NOMO-1 treated with DMSO at 0.1 percent for 48 hours (cell line): ENCODE measurements at regions not wholly inside any gene's neighbourhood (a gene's known extent, or its start where the extent isn't known, plus 50 kb on each side); places are given as distances from the start of the nearest gene placed in this dataset.

Experiments
- DNase-seq: peaks from one replicate; lab custom pipeline; 2025; ENCODE audit not compliant: unreplicated experiment; lab: John Stamatoyannopoulos, UW

GRCh38 chr1:18010945-18011344, 96.7 kb upstream of the IGSF21 start:
- no peak for DNase-seq

GRCh38 chr1:18011703-18012102, 95.9 kb upstream of the IGSF21 start:
- no peak for DNase-seq

- no peak for DNase-seq
Observed at GRCh38 chr1:18012686-18013085, 94.9 kb upstream of the IGSF21 start.

- DNase-seq = no peak
Observed at GRCh38 chr1:18013216-18013615, 94.4 kb upstream of the IGSF21 start.

DNA sequence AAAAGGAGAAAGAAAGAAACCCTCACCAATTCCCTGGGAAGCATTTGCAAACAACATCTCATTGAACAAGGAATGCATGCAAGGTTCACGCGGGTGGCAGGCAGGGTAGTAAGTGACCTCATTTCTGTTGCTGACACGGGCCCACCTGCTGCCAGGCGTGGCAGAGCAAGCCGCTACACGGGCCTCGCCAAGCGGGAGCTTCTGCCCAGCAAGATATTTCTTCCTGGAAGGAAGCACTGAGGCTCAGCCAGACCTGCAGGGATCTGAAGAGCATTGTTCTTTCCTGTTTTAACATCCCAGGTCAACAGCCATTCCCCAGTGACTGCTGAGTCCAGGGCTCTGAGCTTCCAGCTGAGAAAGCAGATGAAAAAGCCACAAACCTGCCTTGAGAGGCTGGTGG, 91.9 kb upstream of the IGSF21 start:
- no peak for DNase-seq

- no peak for DNase-seq
Observed at GRCh38 chr1:18018366-18018765, 89.2 kb upstream of the IGSF21 start.

DNA sequence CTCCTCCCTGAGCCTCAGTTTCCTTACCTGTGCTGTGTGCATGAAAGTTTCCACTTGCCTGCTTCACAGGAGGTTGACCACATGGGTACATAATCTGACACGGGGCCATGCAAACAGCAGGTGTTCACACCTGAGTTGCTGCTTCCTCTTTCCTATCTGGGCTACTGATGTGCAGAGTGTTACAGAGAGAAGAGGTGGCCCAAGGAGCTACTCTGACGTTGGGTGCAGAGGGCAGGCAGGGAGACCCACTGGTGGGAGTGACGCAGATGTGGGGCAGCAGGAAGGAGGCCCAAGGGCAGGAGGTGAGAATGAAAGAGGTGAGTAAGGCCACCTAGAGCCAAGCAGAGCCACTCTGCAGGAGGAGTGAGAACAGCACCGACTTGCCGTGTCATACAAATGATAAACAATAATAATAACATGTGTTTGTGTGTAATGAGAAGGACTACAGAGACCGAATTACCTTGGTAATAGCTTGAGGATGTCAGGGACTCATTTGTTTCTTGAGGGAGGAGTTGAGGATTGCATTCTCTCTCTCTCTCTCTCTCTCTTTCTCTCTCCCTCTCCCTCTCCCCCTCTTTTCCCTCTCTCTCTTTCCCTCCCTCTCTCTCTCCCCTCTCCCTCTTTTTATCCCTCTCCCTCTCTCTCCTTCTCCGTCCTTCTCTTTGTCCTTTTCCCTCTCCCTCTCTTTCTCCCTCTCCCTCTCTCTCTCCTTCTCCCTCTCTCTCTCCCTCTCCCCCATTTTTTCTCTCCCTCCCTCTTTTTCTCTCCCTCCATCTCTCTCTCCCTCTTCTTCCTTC, 87.4 kb upstream of the IGSF21 start:
- DNase-seq = no peak

GRCh38 chr1:18021242-18021641, 86.4 kb upstream of the IGSF21 start:
- DNase-seq = no peak

GRCh38 chr1:18032172-18032859, 75.3 kb upstream of the IGSF21 start:
- no peak for DNase-seq

DNA sequence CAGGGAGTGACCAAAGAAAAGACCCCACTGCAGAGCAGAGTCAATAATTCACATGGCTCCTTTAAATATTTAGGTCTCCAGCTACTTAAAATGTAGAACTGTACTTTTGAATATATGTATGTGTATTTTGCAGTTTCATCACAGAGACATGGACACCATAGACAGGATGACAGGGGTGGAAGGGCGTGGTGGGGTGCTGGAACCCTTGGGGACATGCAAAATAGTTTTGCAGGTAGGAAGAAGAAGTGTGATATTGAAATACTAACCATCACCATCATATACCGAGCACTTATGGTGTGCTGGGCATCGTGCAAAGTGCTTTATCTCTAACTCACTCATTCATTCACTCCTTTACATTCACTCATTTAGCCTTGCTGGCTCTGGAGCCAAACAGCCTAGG, 72.5 kb upstream of the IGSF21 start:
- DNase-seq = no peak

DNA sequence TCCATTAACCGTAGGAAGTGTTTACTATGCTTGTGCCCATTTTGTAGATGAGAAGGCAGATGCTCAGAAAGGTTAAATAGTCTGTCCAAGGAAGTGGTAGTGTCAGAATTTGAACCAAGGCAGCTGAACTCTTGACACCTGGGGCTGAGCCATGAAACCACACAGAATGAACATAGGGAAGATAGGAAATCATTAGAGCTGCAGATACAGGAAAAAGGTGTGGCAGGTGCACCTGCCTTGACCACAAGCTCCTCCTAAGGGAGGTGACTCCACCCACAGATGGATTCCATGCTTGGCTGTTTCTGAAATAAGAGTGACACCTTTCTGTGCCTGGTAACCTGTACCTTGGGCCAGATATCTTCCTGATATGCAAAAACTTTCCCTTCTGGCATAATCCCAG, 69.9 kb upstream of the IGSF21 start:
- DNase-seq = no peak

DNA sequence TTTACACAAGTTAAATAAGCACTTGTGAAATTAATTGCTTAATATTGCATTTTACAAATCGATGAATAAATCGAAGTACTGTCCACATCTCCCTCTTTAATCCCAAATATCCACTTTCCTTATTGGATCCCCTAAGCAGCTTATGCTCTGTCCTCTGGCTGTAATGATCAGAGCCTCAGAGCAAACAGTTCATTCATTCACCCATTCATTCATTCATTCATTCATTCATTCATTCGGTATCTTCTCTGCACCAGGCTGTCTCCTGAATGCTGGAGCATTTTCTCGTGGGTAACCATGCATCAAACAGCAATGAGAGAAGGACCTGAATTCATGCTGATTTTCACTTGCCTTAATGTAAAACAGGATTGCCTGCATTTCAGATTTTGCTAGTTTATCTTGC, 69.5 kb upstream of the IGSF21 start:
- DNase-seq = no peak

GRCh38 chr1:18039102-18039501, 68.5 kb upstream of the IGSF21 start:
- DNase-seq = no peak

DNA sequence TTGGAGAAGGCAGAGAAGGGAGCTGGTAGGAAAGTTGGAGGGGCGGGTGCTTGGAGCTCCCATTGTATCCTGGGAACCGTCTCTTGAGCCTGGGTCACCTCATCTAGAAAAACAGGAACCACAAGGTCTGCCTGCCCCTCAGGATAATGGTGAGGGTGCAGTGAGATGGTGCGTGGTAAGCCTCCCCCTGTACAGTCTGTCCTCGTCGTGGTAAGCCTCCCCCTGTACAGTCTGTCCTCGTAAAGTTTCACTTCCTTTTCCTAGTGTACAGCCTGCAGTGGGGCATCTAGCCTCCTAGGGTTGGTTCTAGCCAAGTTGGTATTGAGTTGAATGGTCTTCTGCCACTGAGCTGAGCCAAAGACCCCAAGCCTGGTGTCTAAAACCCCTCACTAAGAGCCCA, 66.5 kb upstream of the IGSF21 start:
- DNase-seq = peak; percentile 48

GRCh38 chr1:18041685-18042355, 65.8 kb upstream of the IGSF21 start:
- DNase-seq = no peak

- no peak for DNase-seq
Observed at GRCh38 chr1:18043871-18044270, 63.7 kb upstream of the IGSF21 start.

DNA sequence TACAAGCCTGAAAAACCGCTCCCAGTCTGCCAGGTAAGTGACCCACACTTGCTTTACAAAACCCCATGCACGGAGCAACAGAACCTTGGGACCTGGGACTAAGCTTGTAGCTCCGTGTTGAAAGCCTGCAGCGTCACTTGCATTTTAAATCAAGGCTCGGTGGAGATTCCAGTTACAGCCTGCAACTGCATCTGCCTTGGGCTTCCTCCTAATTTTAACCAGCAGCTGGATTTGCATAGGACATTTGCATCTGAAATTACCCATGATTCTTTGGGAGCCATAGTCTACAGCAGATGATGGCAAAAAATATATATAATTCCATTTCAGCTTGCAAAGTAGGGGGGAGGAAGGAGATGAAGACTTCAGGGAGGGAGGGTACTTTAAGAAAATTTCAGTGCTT, 62.4 kb upstream of the IGSF21 start:
- no peak for DNase-seq

- DNase-seq = no peak
Observed at GRCh38 chr1:18045621-18046020, 62.0 kb upstream of the IGSF21 start.

DNA sequence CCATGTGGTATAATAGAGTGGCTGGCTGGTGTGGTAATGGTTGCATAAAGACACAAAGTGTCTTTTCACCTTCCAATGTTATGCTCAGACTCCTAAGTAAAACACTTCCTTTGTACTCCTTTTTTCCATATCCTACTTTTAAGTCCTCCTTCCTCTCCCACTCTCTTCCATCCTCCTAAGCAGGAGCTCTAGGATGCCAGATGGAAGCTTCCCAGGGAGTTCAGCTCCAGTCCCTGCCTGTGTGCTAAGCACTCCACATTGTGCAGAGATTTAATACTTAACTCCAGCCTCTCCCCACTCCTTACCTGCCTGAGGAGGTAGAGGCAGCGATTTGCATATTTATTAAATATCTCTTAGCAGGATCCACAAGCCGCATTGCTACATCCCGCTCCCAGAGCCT, 60.5 kb upstream of the IGSF21 start:
- DNase-seq = no peak

GRCh38 chr1:18049228-18049627, 58.4 kb upstream of the IGSF21 start:
- DNase-seq = no peak

GRCh38 chr1:18052671-18053070, 54.9 kb upstream of the IGSF21 start:
- no peak for DNase-seq

DNA sequence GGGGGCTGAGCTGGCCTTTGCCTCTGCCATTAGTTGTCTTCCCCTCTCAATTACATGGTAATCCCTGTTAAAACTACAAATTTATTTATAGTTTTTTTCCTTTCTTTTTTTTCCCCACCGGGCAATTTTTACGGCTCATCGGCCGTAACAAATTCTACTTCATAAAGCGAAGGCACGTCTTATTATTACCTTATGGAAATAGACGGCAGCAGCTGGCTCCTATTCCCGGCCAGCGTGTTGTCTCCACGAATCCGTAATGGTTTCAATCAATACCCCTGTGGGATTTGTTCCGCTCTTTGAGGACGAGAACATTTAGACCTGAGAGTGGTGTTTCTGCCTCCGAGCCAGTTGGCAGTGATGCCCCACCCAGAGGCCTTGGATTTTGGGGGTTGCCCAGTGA, 52.4 kb upstream of the IGSF21 start:
- DNase-seq = no peak
